OCI-LY1 (cell line): ENCODE measurements at regions not wholly inside any gene's neighbourhood (a gene's known extent, or its start where the extent isn't known, plus 50 kb on each side); places are given as distances from the start of the nearest gene placed in this dataset.

Experiments
- H2AFZ ChIP-seq: fragments of 200-600 bp; sonication (generic), shearing (Covaris generic); 2 replicates; pipeline ENCODE4 v1.6.0; 2014; ENCODE audit warnings: antibody characterized with exemption, mild to moderate bottlenecking, low read length
- H3F3A ChIP-seq: fragments of 200-600 bp; sonication (generic), shearing (Covaris generic); 2 replicates; pipeline ENCODE4 v1.6.0; 2014; ENCODE audit warnings: mild to moderate bottlenecking, antibody characterized with exemption, low read length, moderate library complexity; ENCODE audit not compliant: insufficient read depth
- H3K27ac ChIP-seq: fragments of 200-600 bp; sonication (generic); 2 replicates; pipeline ENCODE4 v1.5.1; 2014; ENCODE audit warnings: low read length, mixed run types, mild to moderate bottlenecking, low read depth; ENCODE audit not compliant: poor library complexity, severe bottlenecking
- H3K27me3 ChIP-seq: fragments of 200-600 bp; sonication (generic); 2 replicates; pipeline ENCODE4 v1.6.0; 2014; ENCODE audit warnings: antibody characterized with exemption, mild to moderate bottlenecking, low read length, moderate library complexity; ENCODE audit not compliant: insufficient read depth
- H3K36me3 ChIP-seq: fragments of 200-600 bp; sonication (generic); 2 replicates; pipeline ENCODE4 v1.6.1; 2014; ENCODE audit warnings: mild to moderate bottlenecking, antibody characterized with exemption, low read length, moderate library complexity, mixed read lengths; ENCODE audit not compliant: insufficient read depth
- H3K4me1 ChIP-seq: fragments of 200-600 bp; sonication (generic); 2 replicates; pipeline ENCODE4 v1.5.1; 2014; ENCODE audit warnings: mild to moderate bottlenecking, low read length, moderate library complexity; ENCODE audit not compliant: insufficient read depth, severe bottlenecking
- H3K4me2 ChIP-seq: fragments of 200-600 bp; sonication (generic), shearing (Covaris generic); 2 replicates; pipeline ENCODE4 v1.6.1; 2014; ENCODE audit warnings: low read length
- H3K4me3 ChIP-seq: fragments of 200-600 bp; sonication (generic); 2 replicates; pipeline ENCODE4 v1.5.1; 2014; ENCODE audit warnings: low read length, low read depth, mild to moderate bottlenecking, mixed read lengths; ENCODE audit not compliant: poor library complexity, severe bottlenecking
- H3K79me2 ChIP-seq: fragments of 200-600 bp; shearing (Covaris generic); 2 replicates; pipeline ENCODE4 v1.6.1; 2016; ENCODE audit warnings: mixed run types, low read length, mixed read lengths; ENCODE audit not compliant: insufficient read depth
- H3K9ac ChIP-seq: fragments of 200-600 bp; sonication (generic), shearing (Covaris generic); 2 replicates; pipeline ENCODE4 v1.6.1; 2014; ENCODE audit warnings: mild to moderate bottlenecking, low read length, mixed read lengths
- H3K9me2 ChIP-seq: fragments of 200-600 bp; sonication (generic), shearing (Covaris generic); 2 replicates; pipeline ENCODE4 v1.6.1; 2014; ENCODE audit warnings: low read depth, mild to moderate bottlenecking, low read length, mixed read lengths
- H3K9me3 ChIP-seq: fragments of 200-600 bp; shearing (Covaris generic); 2 replicates; pipeline ENCODE4 v1.6.1; 2014; ENCODE audit warnings: low read length, mixed read lengths
- H4K20me1 ChIP-seq: fragments of 200-600 bp; sonication (generic), shearing (Covaris generic); 2 replicates; pipeline ENCODE4 v1.6.0; 2016; ENCODE audit warnings: mild to moderate bottlenecking, low read length; ENCODE audit not compliant: insufficient read depth
- EZH2 ChIP-seq: fragments of 200-600 bp; sonication (generic), shearing (Covaris generic); IDR thresholded peaks from 2 replicates; pipeline ENCODE4 v1.8.0; 2017; ENCODE audit warnings: borderline replicate concordance, mixed run types, mild to moderate bottlenecking, antibody characterized with exemption, low read length, moderate library complexity, mixed read lengths
- TF ChIP-seq, protein P1 (sequence below): fragments of 200-600 bp; sonication (generic), shearing (Covaris generic); IDR thresholded peaks from 2 replicates; pipeline ENCODE4 v1.5.1; 2017; ENCODE audit warnings: mild to moderate bottlenecking, antibody characterized with exemption, low read length, moderate library complexity, mixed read lengths

DNA sequence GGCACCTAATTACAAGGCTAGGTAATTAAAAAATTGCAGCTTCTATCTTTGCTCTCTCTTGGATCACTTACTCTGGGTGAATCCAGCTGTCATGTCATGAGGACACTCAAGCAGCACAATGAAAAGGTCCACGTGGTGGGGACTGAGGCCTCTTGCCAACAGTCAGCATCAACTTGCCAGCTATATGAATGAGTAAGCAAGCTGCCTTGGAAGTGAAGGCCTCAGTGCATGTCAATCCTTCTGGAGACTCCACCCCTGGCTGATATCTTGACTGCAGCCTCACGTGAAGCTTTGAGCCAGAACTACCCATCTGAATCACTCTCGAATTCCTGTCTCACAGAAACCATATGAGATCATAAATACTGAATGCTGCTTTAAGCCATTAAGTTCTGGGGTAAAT, 140.5 kb downstream of the SNX18 start:
- Histone ChIP-seq H3K4me1 (no peaks in the 10 kb centered on the region), H3F3A (no peaks in the 10 kb centered on the region), H3K27ac (no peak overlapping the region), H3K4me3 (no peak overlapping the region), H3K79me2 (no peaks in the 10 kb centered on the region), H2AFZ (no peak overlapping the region), H3K9me3 (no peaks in the 10 kb centered on the region), H3K9ac (no peak overlapping the region), H3K27me3 (no peaks in the 10 kb centered on the region), H4K20me1 (no peaks in the 10 kb centered on the region), H3K36me3 (no peaks in the 10 kb centered on the region), H3K4me2 (no peak overlapping the region), H3K9me2 (no peaks in the 10 kb centered on the region)
- TF ChIP-seq, protein P1, sequence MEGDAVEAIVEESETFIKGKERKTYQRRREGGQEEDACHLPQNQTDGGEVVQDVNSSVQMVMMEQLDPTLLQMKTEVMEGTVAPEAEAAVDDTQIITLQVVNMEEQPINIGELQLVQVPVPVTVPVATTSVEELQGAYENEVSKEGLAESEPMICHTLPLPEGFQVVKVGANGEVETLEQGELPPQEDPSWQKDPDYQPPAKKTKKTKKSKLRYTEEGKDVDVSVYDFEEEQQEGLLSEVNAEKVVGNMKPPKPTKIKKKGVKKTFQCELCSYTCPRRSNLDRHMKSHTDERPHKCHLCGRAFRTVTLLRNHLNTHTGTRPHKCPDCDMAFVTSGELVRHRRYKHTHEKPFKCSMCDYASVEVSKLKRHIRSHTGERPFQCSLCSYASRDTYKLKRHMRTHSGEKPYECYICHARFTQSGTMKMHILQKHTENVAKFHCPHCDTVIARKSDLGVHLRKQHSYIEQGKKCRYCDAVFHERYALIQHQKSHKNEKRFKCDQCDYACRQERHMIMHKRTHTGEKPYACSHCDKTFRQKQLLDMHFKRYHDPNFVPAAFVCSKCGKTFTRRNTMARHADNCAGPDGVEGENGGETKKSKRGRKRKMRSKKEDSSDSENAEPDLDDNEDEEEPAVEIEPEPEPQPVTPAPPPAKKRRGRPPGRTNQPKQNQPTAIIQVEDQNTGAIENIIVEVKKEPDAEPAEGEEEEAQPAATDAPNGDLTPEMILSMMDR = no peak
- TF ChIP-seq EZH2 = no peak

DNA sequence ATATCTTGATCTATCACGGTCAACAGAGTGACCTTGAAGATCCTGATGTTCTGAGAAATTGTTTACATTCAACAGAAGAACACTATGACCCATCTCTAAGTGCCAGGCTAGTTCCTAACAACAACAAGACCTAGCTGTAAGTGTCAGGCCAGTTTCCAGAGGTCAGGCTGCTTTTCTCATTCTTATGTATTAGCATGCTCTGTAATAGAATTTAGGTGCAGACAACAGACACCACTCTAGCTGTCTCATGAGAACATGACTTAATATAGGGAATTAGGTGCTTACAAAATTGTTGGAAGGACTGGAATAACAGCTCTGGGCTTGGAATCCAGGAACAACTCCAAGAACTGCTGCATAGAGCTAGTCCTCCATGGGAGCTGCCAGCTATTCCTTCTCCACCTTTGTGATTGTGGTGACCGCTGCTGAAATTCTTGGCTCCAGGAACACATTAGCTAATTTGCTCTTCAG, 138.7 kb downstream of the SNX18 start:
- Histone ChIP-seq H4K20me1 (no peaks in the 10 kb centered on the region), H3K79me2 (no peaks in the 10 kb centered on the region), H3K36me3 (no peaks in the 10 kb centered on the region), H3K9ac (no peak overlapping the region), H3K4me1 (no peaks in the 10 kb centered on the region), H3K9me3 (no peaks in the 10 kb centered on the region), H2AFZ (no peak overlapping the region), H3K4me3 (no peak overlapping the region), H3K27ac (no peak overlapping the region), H3K27me3 (no peaks in the 10 kb centered on the region), H3F3A (no peaks in the 10 kb centered on the region), H3K4me2 (no peak overlapping the region), H3K9me2 (no peaks in the 10 kb centered on the region)
- TF ChIP-seq, protein P1 = no peak
- TF ChIP-seq EZH2 = no peak

DNA sequence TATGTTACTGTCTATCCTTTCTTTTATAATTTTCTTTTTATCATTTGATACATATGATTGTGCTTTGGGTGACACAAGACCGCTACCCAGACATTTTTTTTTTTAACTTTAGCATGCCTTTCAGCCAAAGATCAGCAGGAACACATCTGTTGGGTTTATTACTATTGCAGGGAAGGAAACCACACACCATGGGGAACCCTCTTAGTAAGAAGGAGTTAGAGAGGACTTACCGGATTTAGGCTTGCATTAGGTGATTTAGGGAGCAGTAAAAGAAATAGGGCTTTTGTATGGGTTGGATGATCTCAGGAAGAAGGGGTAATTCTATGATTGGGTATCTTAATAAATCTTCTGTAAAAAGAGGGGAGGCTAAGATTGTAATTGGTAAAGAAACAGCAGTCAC, 138.2 kb downstream of the SNX18 start:
- Histone ChIP-seq H3K9me2 (no peaks in the 10 kb centered on the region), H2AFZ (no peak overlapping the region), H3K4me2 (no peak overlapping the region), H3K36me3 (no peaks in the 10 kb centered on the region), H3K4me3 (no peak overlapping the region), H3K27ac (no peak overlapping the region), H3K9me3 (no peaks in the 10 kb centered on the region), H4K20me1 (no peaks in the 10 kb centered on the region), H3K27me3 (no peaks in the 10 kb centered on the region), H3F3A (no peaks in the 10 kb centered on the region), H3K9ac (no peak overlapping the region), H3K4me1 (no peaks in the 10 kb centered on the region), H3K79me2 (no peaks in the 10 kb centered on the region)
- TF ChIP-seq, protein P1 = no peak
- no peak for TF ChIP-seq EZH2
